Activated CD8-positive, alpha-beta memory T cell treated with anti-CD3 and anti-CD28 coated beads, Interleukin-2, amount 50 U/mL, for 1 hour (primary cell): ENCODE measurements at regions not wholly inside any gene's neighbourhood (a gene's known extent, or its start where the extent isn't known, plus 50 kb on each side); places are given as distances from the start of the nearest gene placed in this dataset.

Experiments
- DNase-seq: peaks from one replicate; pipeline ENCODE4 v3.0.0-alpha.2; 2020; ENCODE audit errors: extremely low read depth

GRCh38 chr5:56482363-56482762 lies 249.2 kb upstream of the ANKRD55 start:
- no peak for DNase-seq

- no peak for DNase-seq
Measured at GRCh38 chr5:56481428-56482357, 248.6 kb upstream of the ANKRD55 start.

- no peak for DNase-seq
Measured at GRCh38 chr5:56480705-56481427, 247.7 kb upstream of the ANKRD55 start.

GRCh38 chr5:56480078-56480704 lies 247.1 kb upstream of the ANKRD55 start:
- no peak for DNase-seq

- no peak for DNase-seq
Measured at GRCh38 chr5:56479696-56480077, 246.6 kb upstream of the ANKRD55 start.

GRCh38 chr5:56479126-56479525 lies 246.0 kb upstream of the ANKRD55 start:
- DNase-seq, result no peak

GRCh38 chr5:56478062-56478461 lies 244.9 kb upstream of the ANKRD55 start:
- DNase-seq, result no peak

- DNase-seq, result no peak
Measured at GRCh38 chr5:56476487-56476856, 243.3 kb upstream of the ANKRD55 start.

GRCh38 chr5:56475689-56476486 lies 242.8 kb upstream of the ANKRD55 start:
- no peak for DNase-seq

- no peak for DNase-seq
Measured at GRCh38 chr5:56471707-56472106, 238.6 kb upstream of the ANKRD55 start.

GRCh38 chr5:56470007-56470406 lies 236.9 kb upstream of the ANKRD55 start:
- DNase-seq, result no peak

GRCh38 chr5:56468277-56468676 lies 235.1 kb upstream of the ANKRD55 start:
- no peak for DNase-seq

- DNase-seq, result no peak
Measured at GRCh38 chr5:56467176-56467717, 234.1 kb upstream of the ANKRD55 start.

- DNase-seq, result no peak
Measured at GRCh38 chr5:56466136-56466816, 233.1 kb upstream of the ANKRD55 start.

GRCh38 chr5:56465769-56466135 lies 232.6 kb upstream of the ANKRD55 start:
- DNase-seq, result no peak

- no peak for DNase-seq
Measured at GRCh38 chr5:56464935-56465768, 232.0 kb upstream of the ANKRD55 start.

GRCh38 chr5:56463944-56464571 lies 230.9 kb upstream of the ANKRD55 start:
- DNase-seq, result no peak

- DNase-seq, result no peak
Measured at GRCh38 chr5:56461584-56461983, 228.5 kb upstream of the ANKRD55 start.

GRCh38 chr5:56460681-56461191 lies 227.6 kb upstream of the ANKRD55 start:
- DNase-seq, result no peak
